GM18498 (cell line): ENCODE measurements at regions not wholly inside any gene's neighbourhood (a gene's known extent, or its start where the extent isn't known, plus 50 kb on each side); places are given as distances from the start of the nearest gene placed in this dataset.

ENCODE experiments used
- ATAC-seq: cut with Tn5 transposase; IDR thresholded peaks from one replicate; pipeline ENCODE4 v1.9.1; 2021; ENCODE audit warnings: mild to moderate bottlenecking, moderate library complexity; ENCODE audit not compliant: unreplicated experiment

DNA sequence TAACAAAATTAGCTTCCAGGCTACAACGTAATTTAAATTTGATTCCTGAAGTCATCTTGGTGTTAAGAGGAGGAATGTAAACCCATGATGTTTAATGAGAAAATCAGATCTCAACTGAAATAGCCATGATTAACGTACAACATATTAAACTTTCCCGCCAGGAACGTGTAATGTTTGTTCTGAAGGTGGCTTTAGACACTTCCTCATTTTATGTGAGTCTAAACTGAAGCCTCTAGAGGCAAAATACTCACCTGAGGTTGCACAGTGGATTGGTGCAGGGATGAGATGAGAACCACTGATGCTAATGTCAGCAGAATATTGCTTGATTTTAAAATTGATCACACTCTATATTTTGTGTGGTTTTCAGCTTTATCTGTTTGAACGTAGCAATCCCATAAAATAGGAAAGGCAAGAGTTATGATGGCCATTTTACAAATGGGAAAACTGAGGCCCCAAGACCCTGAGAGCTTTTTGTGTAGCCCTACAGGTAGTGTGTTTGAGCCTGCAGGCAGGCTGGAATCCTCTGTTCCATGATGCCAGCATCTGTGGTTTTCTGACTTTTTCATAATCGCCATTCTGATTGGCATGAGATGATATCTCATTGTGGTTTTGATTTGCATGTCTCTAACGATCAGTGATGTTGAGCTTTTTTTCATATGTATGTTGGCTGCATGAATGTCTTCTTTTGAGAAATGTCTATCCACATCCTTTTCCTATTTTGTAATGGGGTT is 243.7 kb upstream of the BMPER start:
- no peak for ATAC-seq

DNA sequence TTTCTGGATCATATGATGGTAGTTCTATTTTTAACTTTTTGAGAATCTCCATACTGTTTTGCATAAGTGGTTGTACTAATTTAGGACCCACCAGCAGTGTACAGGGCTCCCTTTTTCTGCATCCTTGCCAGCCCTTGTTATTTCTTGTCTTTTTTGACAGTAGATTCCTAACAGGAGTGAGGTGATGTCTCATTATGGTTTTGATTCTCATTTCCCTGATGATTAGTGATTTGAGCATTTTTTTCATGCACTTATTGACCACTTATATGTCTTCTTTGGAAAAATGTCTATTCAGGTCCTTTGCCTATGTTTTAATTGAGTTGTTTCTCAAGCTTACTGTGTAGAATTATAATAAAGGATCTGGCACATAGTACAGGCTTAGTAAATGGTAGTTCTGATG is 238.8 kb upstream of the BMPER start:
- ATAC-seq: no peak

DNA sequence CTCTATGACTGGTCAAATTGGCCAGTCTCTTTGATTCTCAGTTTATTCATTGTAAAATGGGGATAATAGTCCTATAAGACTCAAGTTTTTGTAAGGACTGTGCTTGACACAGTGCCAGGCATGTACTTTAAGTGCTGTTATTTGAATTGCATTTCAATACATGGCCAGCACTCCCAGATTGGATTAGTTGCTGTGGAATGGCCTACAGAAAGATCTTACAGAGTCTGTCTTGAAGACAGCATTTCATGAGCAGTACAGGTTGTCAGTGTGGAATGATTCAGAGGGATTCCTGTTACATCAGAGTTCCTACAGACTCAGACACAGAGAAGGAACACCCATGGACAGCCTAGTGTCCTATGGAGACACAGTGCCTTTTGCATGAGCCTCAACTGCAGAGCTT is 238.1 kb upstream of the BMPER start:
- no peak for ATAC-seq

GRCh38 chr7:33669251-33669670 is 236.1 kb upstream of the BMPER start:
- ATAC-seq: no peak

GRCh38 chr7:33671531-33672262 is 233.6 kb upstream of the BMPER start:
- peak; percentile 67 for ATAC-seq

- no peak for ATAC-seq
These were observed 232.2 kb upstream of the BMPER start for GRCh38 chr7:33673029-33673700.

- ATAC-seq: no peak
These were observed 230.4 kb upstream of the BMPER start for GRCh38 chr7:33674804-33675411.

DNA sequence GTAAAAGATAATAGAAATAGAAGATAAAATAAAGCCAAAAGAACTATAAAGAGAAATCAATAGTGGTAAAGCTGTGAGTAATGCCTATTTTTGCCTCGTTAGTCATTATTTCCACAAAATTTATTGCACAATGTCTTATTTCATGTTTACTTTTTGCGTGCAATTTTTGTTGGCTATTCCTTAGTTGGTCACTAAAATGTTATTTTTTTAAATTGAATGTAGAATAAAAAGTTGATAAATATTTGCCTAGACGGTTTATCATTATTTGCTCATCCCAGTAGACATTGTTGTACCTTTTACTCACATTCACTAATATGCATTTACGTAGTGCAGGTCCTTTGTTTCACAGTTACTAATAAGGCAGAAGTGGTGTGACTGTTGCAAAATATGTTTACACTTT is 227.8 kb upstream of the BMPER start:
- no peak for ATAC-seq

- ATAC-seq: no peak
These were observed 226.6 kb upstream of the BMPER start for GRCh38 chr7:33678569-33679335.

DNA sequence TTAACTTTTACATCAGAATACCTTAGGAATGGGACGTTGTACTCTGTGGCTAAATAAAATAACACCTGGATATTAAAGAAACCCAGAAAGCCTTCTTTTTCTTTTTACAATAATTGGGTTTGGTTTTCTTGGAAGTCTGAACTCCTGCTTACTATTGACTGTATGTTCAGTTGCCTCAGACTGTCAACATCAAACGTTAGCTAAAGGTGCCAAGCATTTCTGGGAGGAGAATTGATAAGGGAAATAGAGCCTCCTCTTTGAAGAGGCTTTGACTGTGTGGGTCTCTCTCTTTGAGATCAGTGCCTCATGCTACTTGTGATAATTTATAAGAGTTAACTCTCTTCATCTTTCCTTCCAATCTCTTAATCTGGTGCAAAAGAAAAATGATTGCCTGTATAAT is 224.7 kb upstream of the BMPER start:
- no peak for ATAC-seq

DNA sequence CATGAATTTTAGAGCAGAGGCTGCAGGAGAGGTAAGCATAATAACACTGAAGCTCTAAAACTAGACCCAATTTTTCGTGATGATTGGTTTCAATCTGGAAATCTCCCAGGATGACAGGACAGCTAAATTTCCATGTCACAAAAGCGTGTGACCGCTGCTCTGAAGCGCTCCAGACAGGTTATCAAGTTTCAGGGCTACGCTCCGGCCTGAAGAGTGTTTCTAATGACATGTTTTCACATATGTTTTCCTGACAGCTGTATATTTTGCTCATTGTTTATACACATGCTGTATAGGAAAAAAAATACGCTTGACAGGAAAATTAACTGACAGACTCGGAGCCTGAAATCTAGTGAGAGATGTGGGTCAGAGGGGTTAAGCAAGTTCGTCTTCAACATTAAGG is 219.8 kb upstream of the BMPER start:
- no peak for ATAC-seq

DNA sequence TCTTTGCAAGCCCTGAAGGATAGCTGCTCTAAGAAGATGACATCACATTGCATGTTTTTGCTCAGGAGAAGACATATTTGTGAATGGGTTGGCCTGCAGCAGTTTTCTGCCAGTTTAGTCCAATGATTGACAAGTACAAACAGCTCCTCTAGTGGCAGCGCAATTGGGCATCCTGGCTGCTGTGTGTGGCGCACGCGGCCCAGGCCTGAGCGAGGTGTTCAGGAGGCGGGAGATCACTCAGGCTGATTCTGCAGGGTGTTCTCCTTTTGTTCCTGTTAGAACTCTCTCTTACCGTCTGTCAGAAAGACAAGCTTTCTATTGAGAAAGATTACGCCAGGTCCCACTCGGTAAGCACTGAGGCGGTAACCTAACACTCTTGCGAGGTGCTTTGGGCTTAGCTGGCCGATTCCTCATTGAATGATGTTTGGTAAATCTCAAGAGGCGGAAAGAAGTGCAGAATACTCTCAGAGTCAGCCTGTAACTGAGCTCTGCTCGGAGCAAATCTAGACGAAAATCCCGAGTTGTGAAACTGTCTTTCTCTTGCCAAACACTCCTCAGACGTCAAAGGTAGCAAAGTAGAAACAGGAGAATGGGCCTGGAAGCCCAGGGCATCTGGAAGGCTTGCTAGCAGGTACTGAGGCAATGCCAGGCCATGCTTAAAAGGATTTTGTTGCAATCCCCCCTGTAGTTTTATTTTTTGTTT is 219.2 kb upstream of the BMPER start:
- no peak for ATAC-seq

GRCh38 chr7:33687625-33688024 is 217.7 kb upstream of the BMPER start:
- no peak for ATAC-seq

- no peak for ATAC-seq
These were observed 214.2 kb upstream of the BMPER start for GRCh38 chr7:33691180-33691579.

- ATAC-seq: no peak
These were observed 212.4 kb upstream of the BMPER start for GRCh38 chr7:33692956-33693355.

DNA sequence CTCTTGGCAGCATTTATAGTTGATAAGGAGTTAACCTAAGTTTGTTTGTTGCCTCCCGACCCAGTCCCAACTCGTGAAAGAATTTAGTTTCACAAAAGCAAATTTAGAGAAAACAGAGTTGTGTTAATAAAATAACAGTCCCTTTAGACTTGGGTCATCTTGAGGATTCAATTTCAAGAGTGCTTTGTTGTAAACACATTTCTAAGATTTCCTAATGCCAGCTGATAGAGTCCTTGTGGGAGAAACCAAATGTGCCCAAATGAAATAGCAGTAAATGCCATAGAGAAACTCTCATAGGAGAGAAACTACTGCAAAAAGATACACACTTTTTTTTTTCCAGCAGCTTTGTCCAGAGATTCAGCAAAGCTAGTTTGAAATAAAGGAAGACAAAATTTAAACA is 211.3 kb upstream of the BMPER start:
- ATAC-seq: no peak

- ATAC-seq: no peak
These were observed 207.7 kb upstream of the BMPER start for GRCh38 chr7:33697616-33698015.

- no peak for ATAC-seq
These were observed 207.3 kb upstream of the BMPER start for GRCh38 chr7:33698041-33698440.

DNA sequence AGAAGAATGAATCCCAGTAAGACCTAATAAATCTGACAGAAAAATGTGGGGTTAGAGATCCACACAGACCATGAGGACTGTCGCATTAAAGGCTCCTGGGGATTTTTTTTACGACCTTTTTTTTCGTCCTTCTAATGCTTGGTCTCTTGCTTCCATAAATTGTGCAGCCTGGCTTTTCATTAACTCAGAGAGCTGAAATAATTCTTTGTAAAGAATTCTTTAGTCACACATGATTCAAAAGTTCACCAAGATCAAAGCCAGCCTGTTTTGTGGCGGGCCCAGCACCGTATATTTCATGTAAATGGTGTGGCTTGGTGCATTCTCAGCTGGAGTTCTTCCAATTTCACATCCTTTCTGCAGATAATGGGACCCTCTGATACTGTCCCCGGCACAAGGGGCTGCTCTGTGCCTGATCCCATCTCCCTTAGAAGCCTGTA is 206.6 kb upstream of the BMPER start:
- no peak for ATAC-seq
